GM13976 (cell line): ENCODE measurements at regions not wholly inside any gene's neighbourhood (a gene's known extent, or its start where the extent isn't known, plus 50 kb on each side); places are given as distances from the start of the nearest gene placed in this dataset.

Experiments
- DNase-seq: peaks from one replicate; pipeline ENCODE4 v3.0.0; 2012; ENCODE audit warnings: low spot score
- in situ Hi-C: fragments of 300-500 bp; cut with MboI; formaldehyde crosslinking; loops from one replicate; pipeline ENCODE4 v1.12.0; 2022; ENCODE audit warnings: low sequenced_read_pairs, mixed read lengths, inconsistent platforms; ENCODE audit not compliant: unreplicated experiment
- TF ChIP-seq, protein P1 (sequence below): IDR thresholded peaks from 2 replicates; pipeline ENCODE4 v1.5.1; 2012; ENCODE audit warnings: borderline replicate concordance, mild to moderate bottlenecking; ENCODE audit not compliant: insufficient read depth; ENCODE audit errors: extremely low read depth, missing control alignments, control extremely low read depth

- in situ Hi-C loops, result no loop called here
- DNase-seq, result no peak
- TF ChIP-seq, protein P1, sequence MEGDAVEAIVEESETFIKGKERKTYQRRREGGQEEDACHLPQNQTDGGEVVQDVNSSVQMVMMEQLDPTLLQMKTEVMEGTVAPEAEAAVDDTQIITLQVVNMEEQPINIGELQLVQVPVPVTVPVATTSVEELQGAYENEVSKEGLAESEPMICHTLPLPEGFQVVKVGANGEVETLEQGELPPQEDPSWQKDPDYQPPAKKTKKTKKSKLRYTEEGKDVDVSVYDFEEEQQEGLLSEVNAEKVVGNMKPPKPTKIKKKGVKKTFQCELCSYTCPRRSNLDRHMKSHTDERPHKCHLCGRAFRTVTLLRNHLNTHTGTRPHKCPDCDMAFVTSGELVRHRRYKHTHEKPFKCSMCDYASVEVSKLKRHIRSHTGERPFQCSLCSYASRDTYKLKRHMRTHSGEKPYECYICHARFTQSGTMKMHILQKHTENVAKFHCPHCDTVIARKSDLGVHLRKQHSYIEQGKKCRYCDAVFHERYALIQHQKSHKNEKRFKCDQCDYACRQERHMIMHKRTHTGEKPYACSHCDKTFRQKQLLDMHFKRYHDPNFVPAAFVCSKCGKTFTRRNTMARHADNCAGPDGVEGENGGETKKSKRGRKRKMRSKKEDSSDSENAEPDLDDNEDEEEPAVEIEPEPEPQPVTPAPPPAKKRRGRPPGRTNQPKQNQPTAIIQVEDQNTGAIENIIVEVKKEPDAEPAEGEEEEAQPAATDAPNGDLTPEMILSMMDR, result no peak
Measured at GRCh38 chr14:49420201-49420600, 166.0 kb downstream of the RPS29 start.

DNA sequence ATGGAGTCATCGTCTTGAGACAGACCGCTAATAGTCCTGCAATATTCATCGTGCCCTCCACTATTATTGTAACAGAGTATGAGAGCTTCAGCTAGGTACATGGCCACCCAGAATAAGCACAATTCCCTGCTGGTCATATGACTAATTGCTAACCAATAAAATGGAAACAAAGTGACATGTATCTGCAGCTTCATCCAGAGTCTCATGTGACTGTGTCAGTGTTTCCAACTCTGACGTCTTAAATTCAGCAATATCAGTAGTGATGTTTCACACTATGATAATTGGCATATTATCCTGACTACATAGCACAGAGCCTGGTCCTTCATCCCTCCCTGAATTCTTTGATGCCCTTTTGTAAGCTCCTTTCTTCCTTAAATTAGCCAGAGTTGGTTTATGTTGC, 167.4 kb downstream of the RPS29 start:
- no peak for DNase-seq
- in situ Hi-C loops, result no loop called here
- TF ChIP-seq, protein P1, result no peak

DNA sequence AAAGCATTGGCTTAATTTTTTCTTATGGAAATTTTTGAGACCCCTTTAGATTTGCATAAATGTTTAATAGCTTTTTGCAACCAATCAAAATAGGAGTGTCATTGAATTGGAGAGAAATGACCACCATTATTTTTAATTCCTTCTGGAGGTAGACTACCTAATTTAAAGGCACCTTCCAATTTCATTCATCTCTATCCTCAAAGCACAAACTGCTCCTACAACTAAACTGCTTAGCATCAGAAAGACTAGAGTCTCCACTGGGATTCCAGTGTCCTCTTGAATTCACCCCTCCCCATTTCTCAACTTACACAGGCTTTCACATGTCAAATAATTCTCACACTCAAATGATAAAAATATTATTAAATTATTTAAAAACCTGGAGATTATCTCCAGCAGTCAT, 168.4 kb downstream of the RPS29 start:
- in situ Hi-C loops, result no loop called here
- DNase-seq, result no peak
- TF ChIP-seq, protein P1, result no peak

- DNase-seq, result no peak
- in situ Hi-C loops, result no loop called here
- TF ChIP-seq, protein P1, result no peak
Measured at GRCh38 chr14:49408187-49408933, 177.8 kb downstream of the RPS29 start.

DNA sequence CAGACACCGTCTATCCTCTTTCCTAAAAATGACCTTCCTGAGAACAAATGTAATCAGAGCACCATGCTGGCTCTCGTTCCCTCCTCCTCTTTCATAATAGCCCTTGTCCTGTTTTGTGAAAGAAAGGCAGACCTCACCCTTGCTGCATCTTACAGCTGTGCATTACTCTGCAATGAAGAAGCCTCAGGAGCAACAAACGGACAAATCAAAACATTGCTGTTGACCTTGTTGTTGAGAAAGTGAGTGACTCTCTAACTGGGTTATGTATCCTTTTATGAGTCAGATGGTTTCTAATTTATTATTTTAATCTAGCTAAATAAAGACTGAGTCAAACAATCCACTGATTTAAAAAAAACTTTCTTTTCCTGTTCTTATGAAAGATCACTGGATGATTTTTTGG, 180.9 kb downstream of the RPS29 start:
- TF ChIP-seq, protein P1, result no peak
- DNase-seq, result no peak
- in situ Hi-C loops, result no loop called here

DNA sequence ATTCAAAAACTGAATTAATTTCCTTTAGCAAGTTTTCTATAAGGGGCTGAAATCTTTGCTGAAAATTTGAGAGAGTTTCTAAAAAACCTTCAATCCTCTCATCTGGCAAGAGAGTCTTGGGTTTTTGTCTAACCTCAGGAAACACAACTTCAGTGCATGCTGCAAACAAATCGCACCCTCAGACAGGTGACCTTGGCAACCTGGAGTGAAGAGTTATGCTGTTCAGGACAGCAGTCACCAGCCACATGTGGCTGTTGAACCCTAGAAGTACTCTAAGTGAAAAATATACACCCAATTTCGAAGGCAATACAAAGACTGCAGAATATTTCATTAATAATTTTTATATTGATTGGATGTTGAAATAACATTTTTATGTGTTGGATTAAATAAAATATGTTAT, 184.8 kb downstream of the RPS29 start:
- TF ChIP-seq, protein P1, result no peak
- no peak for DNase-seq
- in situ Hi-C loops, result no loop called here

GRCh38 chr14:49396801-49397200, 189.4 kb downstream of the RPS29 start:
- TF ChIP-seq, protein P1, result no peak
- in situ Hi-C loops, result no loop called here

More at GRCh38 chr14:49396801-49397200, 189.4 kb downstream of the RPS29 start:
- no peak for DNase-seq
